Stimulated activated CD4-positive, alpha-beta T cell treated with anti-CD3 and anti-CD28 coated beads, TNF-alpha, amount 100 ng/mL, for 4 hours (primary cell): ENCODE measurements at regions not wholly inside any gene's neighbourhood (a gene's known extent, or its start where the extent isn't known, plus 50 kb on each side); places are given as distances from the start of the nearest gene placed in this dataset.

Experiments
- DNase-seq, 3 experiments: peaks; one replicate each; pipeline ENCODE4 v3.0.0-alpha.2; 2020; ENCODE audit warnings: low read depth in 3 of 3

- no peak for DNase-seq
These were observed 526.1 kb upstream of the GBE1 start for GRCh38 chr3:82287562-82287961.

GRCh38 chr3:82281205-82281604 is 519.8 kb upstream of the GBE1 start:
- no peak for DNase-seq

- no peak for DNase-seq
These were observed 515.5 kb upstream of the GBE1 start for GRCh38 chr3:82276992-82277391.

GRCh38 chr3:82274897-82275296 is 513.5 kb upstream of the GBE1 start:
- no peak for DNase-seq

- no peak for DNase-seq
These were observed 504.3 kb upstream of the GBE1 start for GRCh38 chr3:82265747-82266146.

GRCh38 chr3:82262193-82262592 is 500.7 kb upstream of the GBE1 start:
- no peak for DNase-seq

GRCh38 chr3:82261637-82262036 is 500.2 kb upstream of the GBE1 start:
- DNase-seq = no peak

- DNase-seq = no peak
These were observed 499.6 kb upstream of the GBE1 start for GRCh38 chr3:82261013-82261412.

- no peak for DNase-seq
These were observed 498.5 kb upstream of the GBE1 start for GRCh38 chr3:82259994-82260393.

GRCh38 chr3:82240322-82240721 is 478.9 kb upstream of the GBE1 start:
- DNase-seq = no peak

GRCh38 chr3:82236257-82236656 is 474.8 kb upstream of the GBE1 start:
- no peak for DNase-seq

GRCh38 chr3:82229397-82229796 is 468.0 kb upstream of the GBE1 start:
- no peak for DNase-seq

- no peak for DNase-seq
These were observed 463.2 kb upstream of the GBE1 start for GRCh38 chr3:82224661-82225060.

GRCh38 chr3:82222401-82222800 is 461.0 kb upstream of the GBE1 start:
- no peak for DNase-seq

GRCh38 chr3:82217571-82217970 is 456.1 kb upstream of the GBE1 start:
- DNase-seq = no peak

- no peak for DNase-seq
These were observed 446.7 kb upstream of the GBE1 start for GRCh38 chr3:82208002-82208710.

GRCh38 chr3:82202269-82202668 is 440.8 kb upstream of the GBE1 start:
- no peak for DNase-seq

- no peak for DNase-seq
These were observed 439.9 kb upstream of the GBE1 start for GRCh38 chr3:82201316-82201715.

- DNase-seq = no peak
These were observed 436.6 kb upstream of the GBE1 start for GRCh38 chr3:82198009-82198408.

- no peak for DNase-seq
These were observed 435.2 kb upstream of the GBE1 start for GRCh38 chr3:82196645-82197044.

GRCh38 chr3:82194870-82195269 is 433.4 kb upstream of the GBE1 start:
- no peak for DNase-seq

- DNase-seq = no peak
These were observed 424.6 kb upstream of the GBE1 start for GRCh38 chr3:82186017-82186416.

GRCh38 chr3:82179291-82179690 is 417.8 kb upstream of the GBE1 start:
- no peak for DNase-seq

- DNase-seq = no peak
These were observed 416.8 kb upstream of the GBE1 start for GRCh38 chr3:82178291-82178690.
